Calu3 (cell line): ENCODE measurements at regions not wholly inside any gene's neighbourhood (a gene's known extent, or its start where the extent isn't known, plus 50 kb on each side); places are given as distances from the start of the nearest gene placed in this dataset.
A peak's percentile ranks its signal among the peaks of the same experiment; 100 is the strongest.

Source experiments
- BruUV-seq: library from RNA; stranded (reverse); fragments of 400-500 nt; replicated peaks from 2 replicates; lab custom pipeline; 2021; lab: Mats Ljungman, UMichigan
- CTCF ChIA-PET: fragments of 300-600 bp; sonication (Branson Sonifier 250); formaldehyde crosslinking; loops from one replicate; lab custom pipeline; 2022; ENCODE audit warnings: antibody characterized with exemption; lab: Charles Lee
- DNase-seq: peaks from one replicate; pipeline ENCODE4 v3.0.0; 2022
- H3K27ac Mint-ChIP-seq: one replicate; pipeline ENCODE4 v1.8.0; 2022; ENCODE audit warnings: mixed read lengths; ENCODE audit not compliant: unreplicated experiment
- H3K27me3 Mint-ChIP-seq: one replicate; pipeline ENCODE4 v1.8.0; 2022; ENCODE audit warnings: mixed read lengths; ENCODE audit not compliant: unreplicated experiment
- H3K36me3 Mint-ChIP-seq: one replicate; pipeline ENCODE4 v1.8.0; 2022; ENCODE audit warnings: mild to moderate bottlenecking, moderate library complexity, mixed read lengths; ENCODE audit not compliant: insufficient read depth, unreplicated experiment
- H3K4me1 Mint-ChIP-seq: one replicate; pipeline ENCODE4 v1.8.0; 2022; ENCODE audit warnings: mild to moderate bottlenecking, low read depth, mixed read lengths; ENCODE audit not compliant: unreplicated experiment
- H3K4me3 Mint-ChIP-seq: one replicate; pipeline ENCODE4 v1.8.0; 2022; ENCODE audit warnings: mild to moderate bottlenecking, low read depth, moderate library complexity, mixed read lengths; ENCODE audit not compliant: unreplicated experiment
- H3K9me3 Mint-ChIP-seq: one replicate; pipeline ENCODE4 v1.8.0; 2022; ENCODE audit warnings: low read depth, mixed read lengths; ENCODE audit not compliant: unreplicated experiment
- CTCF ChIP-seq: fragments of 200-600 bp; IDR thresholded peaks from one replicate; pipeline ENCODE4 v1.8.0; 2022; ENCODE audit warnings: antibody characterized with exemption; ENCODE audit not compliant: unreplicated experiment
- intact Hi-C: fragments of 100-400 bp; cut with micrococcal nuclease; formaldehyde crosslinking; loops from one replicate; pipeline ENCODE4 v1.10.0; 2022; ENCODE audit not compliant: unreplicated experiment

GRCh38 chr5:20286512-20286911, 298.5 kb upstream of the CDH18 start:
- Mint-ChIP-seq H3K9me3 (peaks cover 7% of the 10 kb centered on the region), H3K4me1 (no peaks in the 10 kb centered on the region), H3K4me3 (no peak overlapping the region), H3K27ac (no peak overlapping the region), H3K27me3 (no peaks in the 10 kb centered on the region), H3K36me3 (no peaks in the 10 kb centered on the region)
- DNase-seq, result no peak
- CTCF ChIA-PET, result no interaction called here
- BruUV-seq, result no TSS peak
- no peak for TF ChIP-seq CTCF
- intact Hi-C loops, result no loop called here

- CTCF ChIA-PET, result no interaction called here
- TF ChIP-seq CTCF, result no peak
- no peak for DNase-seq
- intact Hi-C loops, result no loop called here
- BruUV-seq, result no TSS peak
- peaks cover 6% of the 10 kb centered on the region for H3K4me1 Mint-ChIP-seq
- H3K27ac Mint-ChIP-seq, result peak overlapping the region; percentile 78
- no peaks in the 10 kb centered on the region for H3K27me3 Mint-ChIP-seq
- no peaks in the 10 kb centered on the region for H3K36me3 Mint-ChIP-seq
- peaks cover 6% of the 10 kb centered on the region for H3K9me3 Mint-ChIP-seq
- H3K4me3 Mint-ChIP-seq, result no peak overlapping the region
Measured at GRCh38 chr5:20276959-20277263, 288.9 kb upstream of the CDH18 start.

GRCh38 chr5:20276061-20276958, 288.3 kb upstream of the CDH18 start:
- peaks cover 8% of the 10 kb centered on the region for H3K9me3 Mint-ChIP-seq
- TF ChIP-seq CTCF, result no peak
- CTCF ChIA-PET, result no interaction called here
- DNase-seq, result peak; percentile 33
- no peaks in the 10 kb centered on the region for H3K36me3 Mint-ChIP-seq
- BruUV-seq, result no TSS peak
- no peak overlapping the region for H3K4me3 Mint-ChIP-seq
- peak overlapping the region; percentile 78 for H3K27ac Mint-ChIP-seq
- H3K27me3 Mint-ChIP-seq, result no peaks in the 10 kb centered on the region
- intact Hi-C loops, result no loop called here
- peaks cover 11% of the 10 kb centered on the region for H3K4me1 Mint-ChIP-seq

- intact Hi-C loops, result no loop called here
- Mint-ChIP-seq H3K4me3 (no peak overlapping the region), H3K9me3 (peaks cover 10% of the 10 kb centered on the region), H3K27ac (no peak overlapping the region), H3K4me1 (no peaks in the 10 kb centered on the region), H3K36me3 (no peaks in the 10 kb centered on the region), H3K27me3 (no peaks in the 10 kb centered on the region)
- no peak for DNase-seq
- no peak for TF ChIP-seq CTCF
- CTCF ChIA-PET, result interaction anchor here (0.7 kb wide), 1 partner anchor 749 kb away, joined by 4 read pairs; no protein-coding TSS in a partner anchor
- no TSS peak for BruUV-seq
Measured at GRCh38 chr5:20266066-20266465, 278.1 kb upstream of the CDH18 start.
